GM18517 (cell line): ENCODE measurements at regions not wholly inside any gene's neighbourhood (a gene's known extent, or its start where the extent isn't known, plus 50 kb on each side); places are given as distances from the start of the nearest gene placed in this dataset.

Experiments
- ATAC-seq: cut with Tn5 transposase; IDR thresholded peaks from one replicate; pipeline ENCODE4 v1.9.1; 2021; ENCODE audit warnings: mild to moderate bottlenecking, moderate library complexity; ENCODE audit not compliant: unreplicated experiment

DNA sequence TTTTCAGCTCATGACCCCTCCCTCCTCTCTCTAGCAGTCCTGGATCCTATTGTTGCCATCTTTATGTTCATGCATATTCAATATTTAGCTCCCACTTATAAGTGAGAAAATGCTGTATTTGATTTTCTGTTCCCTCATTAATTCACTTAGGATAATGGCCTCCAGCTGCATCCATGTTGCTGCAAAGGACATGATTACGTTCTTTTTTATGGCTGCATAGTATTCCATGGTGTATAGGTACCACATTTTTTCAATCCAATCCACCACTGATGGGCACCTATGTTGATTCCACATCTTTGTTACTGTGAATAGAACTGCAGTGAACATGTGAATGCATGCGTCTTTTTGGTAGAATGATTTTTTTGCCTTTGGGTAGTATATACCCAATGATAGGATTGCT is 188.4 kb downstream of the FOXL1 start:
- no peak for ATAC-seq

DNA sequence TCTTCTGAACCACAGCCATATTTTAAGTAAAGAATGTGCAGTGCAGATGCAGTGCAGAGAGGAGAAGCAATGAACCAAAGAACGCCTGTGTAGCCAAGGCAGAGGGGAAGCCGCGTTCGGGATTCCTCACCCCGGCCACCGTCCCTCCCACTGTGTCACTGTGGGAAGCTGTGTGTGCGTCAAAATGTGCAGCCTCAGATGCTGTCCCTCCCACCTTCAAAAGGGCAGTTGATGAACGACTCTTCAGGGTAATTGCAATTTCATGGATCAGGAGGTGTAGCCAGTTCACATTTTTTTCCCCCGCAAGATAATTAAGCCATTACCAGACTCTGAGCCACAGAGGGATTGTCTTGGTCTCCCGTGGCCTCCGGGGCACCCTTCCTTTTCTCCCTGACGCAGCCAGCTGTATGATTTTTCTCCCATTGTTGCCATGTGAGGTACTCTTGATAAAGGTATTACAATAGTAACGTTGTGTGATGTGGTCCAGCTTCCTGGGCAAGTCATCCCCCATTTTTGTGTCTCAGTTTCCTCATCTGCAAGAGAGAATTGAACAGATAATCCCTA is 190.0 kb downstream of the FOXL1 start:
- ATAC-seq = no peak

- ATAC-seq = no peak
These were observed 190.7 kb downstream of the FOXL1 start for GRCh38 chr16:86768999-86769398.

DNA sequence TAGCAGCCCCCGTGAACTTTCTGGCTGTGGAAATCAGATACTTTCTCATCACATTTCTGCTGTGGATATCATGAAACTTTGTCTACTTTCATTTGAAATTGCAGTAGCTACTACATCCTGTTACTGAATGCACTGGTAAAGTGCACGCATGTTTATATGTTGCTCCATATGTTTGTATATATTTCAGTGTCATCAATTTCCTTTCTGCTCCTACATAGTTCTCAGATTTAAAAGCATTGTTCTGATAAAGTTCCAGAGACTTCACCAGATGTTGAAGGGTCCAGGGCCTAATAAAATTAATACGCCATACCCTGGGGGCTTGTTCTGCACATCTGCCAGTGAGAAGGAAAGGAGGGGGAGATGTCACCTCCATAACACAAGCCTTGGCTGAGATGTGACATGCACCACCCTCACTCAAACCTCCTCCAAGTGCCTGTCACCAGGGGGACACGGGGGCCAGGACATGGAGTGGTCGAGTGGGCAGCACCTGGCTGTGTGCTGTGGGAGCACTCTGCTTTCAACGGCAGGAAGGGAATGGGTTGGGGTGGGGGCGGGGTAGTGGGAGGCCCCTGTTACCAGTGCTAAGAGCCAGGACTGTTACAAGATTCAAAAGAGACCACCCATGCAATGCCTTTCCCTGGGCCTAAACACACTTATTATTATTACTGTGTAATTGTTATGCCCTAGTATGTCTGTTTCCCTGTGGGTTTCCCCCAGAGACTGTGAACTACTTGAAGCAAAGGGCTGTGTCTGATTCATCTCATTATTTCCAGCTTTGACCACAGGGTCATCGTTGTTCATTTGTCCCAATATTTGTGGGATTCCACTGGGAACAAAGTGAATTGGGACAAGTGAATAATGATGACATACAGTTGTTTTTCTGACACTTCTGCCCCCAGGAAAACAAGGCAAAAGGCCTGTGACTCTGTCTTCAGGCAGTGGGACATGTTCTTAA is 193.4 kb downstream of the FOXL1 start:
- no peak for ATAC-seq

DNA sequence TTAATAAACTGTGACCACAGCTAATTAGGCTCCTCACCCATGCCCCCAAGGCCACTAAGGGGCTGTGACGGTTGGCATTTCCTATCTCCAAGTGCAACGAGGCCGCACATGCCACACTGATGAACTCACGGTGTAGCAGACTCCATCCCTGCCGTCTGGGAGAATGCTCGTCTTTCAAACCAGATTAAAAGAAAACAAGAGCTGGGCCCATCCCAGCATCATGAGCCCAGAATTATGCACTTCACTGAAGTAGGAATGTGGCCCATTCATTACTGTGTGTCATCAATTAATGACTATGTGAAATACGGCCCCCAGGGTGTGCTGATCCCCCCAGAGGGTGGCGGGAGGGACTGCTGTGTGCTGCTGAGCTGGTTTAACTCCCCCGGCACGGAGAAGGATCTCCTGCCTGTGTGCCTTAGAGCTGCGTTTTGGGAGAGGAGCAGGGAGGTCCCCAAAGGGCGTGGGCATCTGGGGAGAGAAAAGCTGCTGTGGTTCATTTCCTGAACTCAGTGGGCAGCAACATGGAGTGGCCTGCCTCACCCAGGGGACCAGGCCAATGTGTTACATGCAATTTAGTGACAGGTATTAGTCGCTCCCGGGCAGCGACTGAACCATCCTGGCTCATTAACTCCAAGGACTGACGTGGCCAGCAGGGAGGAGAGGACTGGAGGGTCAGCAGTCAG is 194.5 kb downstream of the FOXL1 start:
- no peak for ATAC-seq

DNA sequence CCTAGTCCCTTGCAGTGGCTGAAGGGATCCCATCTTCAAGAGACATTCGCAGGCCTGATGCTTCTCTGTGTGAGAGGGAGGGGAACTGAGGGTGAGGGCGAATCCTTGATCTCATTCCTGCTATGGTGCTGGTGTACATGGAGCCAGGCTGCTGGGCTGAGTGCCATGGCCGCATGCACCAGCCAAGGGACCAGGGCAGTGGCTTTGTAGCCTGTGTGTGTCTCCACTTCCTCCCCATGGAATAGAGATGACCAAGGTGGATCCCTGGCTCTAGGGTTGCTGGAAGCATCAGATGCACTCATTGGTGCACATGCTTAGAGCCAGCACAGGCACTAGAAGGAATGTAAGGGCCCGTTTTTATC is 195.0 kb downstream of the FOXL1 start:
- no peak for ATAC-seq

DNA sequence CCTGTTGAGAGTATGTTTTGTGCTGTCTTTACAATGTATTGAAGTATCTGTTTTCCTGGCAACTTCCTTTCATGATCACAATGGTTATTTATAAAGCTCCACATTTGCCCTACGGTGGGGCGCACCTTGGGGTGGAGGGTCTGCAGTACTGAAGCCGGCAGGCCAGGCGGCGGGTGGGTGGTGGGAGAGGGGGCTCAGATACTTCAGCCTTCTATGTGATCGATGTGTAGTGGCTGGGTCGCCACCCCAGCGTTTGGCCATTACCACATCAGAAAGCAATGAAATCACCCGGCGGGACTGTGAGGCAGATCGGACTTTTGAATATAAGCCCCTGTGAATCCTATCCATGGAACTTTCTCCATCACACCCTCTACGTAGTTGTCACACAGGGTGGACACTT is 196.6 kb downstream of the FOXL1 start:
- ATAC-seq = no peak

- no peak for ATAC-seq
These were observed 197.2 kb downstream of the FOXL1 start for GRCh38 chr16:86775511-86775921.

GRCh38 chr16:86777381-86777946 is 199.1 kb downstream of the FOXL1 start:
- ATAC-seq = no peak

DNA sequence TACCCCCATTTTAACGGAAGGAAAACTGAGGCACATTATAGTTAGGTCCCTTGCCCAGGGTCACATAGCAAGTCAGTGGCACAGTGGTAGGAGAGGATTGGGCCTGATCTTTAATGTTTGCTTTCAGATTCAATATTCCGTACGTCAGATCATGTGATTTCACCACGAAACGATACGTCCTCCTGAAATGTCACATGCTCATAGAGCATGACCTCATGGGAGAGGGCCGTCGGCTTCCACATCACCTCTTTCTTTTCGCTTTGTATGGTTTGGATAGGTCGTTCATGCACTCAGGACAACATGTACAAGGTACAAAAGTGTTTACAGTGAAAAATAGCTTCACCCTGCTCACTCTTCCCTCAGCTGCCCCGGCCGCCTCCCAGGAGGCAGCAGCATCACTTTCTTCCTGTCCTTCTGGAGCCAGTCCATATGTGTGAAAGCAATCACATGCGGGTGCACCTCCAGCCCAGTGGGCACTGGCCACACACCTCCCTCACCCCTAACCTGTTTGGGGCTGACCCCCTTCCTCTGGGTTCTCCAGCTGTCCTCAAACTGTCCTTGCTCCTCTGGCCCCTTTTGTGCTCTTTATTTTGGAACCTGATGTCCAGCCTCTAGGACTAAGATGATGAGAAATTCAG is 199.9 kb downstream of the FOXL1 start:
- ATAC-seq = no peak

DNA sequence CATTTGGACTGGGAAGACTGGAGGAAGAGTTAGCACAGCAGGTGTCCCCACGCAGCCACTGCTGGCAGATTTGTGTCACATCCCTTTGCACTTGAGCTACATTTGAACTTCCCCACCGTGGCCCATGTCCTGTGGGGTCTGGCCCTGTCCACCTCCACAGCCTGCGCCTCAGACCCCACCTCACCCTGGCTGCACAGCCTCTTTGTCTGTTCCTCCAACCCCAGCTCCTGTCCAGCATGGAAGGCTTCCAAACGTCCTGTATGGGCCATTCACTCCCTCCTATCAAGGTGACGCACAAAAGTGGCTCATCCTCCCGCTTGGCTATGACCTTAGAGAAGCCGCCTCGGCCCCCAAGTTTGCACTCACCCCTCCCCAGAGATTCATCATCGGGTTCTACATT is 200.6 kb downstream of the FOXL1 start:
- ATAC-seq = no peak

DNA sequence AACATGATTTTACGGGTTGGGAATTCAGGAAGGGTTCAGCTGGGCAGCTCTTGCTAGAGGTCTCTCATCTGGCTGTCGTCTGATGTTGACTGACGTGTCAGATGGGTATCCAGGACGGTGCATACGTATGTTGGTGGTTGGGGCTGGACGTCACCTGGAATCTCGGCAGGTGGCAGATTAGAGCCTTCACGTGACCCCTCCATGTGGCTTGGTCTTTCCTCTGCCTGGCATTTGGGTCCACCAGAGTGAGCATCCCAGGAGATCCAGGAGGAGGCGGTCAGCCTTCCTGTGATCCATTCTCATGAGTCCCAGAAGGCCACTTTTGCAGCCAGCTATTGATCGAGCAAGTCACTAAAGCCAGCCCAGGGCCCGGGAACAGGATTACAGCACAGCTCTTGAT is 202.7 kb downstream of the FOXL1 start:
- no peak for ATAC-seq

DNA sequence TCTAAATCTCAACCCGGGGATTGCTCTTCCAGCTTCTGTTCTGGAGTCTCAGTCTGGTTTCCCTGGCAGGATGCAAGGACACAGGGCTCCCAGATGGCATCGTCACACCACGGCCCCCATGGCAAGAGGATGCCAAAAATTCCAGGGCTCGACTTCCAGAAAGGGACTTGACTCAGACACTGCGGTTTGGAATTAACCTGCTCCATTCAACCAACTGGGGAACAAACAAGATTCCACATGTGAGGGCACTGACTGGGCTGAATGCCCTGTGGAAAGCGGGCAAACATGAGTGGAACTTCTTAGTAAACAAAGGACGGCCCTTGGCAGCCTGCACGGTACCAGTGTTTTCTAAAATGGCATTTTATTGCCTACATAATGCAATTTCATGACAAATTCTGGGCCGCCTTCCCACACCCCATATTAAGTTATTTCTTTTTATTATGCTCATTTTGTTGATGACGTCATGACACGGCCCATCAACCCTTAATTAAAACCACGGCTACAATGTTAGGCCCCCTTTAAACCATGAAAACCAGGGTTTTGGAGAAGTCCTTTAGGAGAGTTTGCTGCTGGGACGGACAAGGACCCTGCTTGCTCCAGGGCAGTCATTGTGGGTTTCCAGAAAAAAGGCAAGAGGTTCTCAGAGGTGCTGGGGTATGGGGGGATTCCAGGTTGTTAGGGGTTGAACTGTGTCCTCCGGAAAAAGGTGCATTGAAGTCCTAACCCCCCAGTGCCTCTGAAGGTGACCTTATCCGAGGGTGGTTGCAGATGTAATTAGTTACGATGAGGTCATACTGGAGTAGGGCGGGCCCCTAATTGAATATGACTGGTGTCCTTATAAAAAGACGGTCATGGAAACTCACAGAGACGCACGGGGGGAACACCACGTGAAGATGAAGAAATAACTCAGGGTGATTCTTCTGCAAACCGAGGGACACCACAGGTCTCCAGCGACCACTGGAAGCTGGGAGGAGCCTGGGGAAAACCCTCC is 205.6 kb downstream of the FOXL1 start:
- ATAC-seq = no peak

- ATAC-seq = no peak
These were observed 208.0 kb downstream of the FOXL1 start for GRCh38 chr16:86786338-86786737.

- ATAC-seq = no peak
These were observed 208.6 kb downstream of the FOXL1 start for GRCh38 chr16:86786994-86787393.

DNA sequence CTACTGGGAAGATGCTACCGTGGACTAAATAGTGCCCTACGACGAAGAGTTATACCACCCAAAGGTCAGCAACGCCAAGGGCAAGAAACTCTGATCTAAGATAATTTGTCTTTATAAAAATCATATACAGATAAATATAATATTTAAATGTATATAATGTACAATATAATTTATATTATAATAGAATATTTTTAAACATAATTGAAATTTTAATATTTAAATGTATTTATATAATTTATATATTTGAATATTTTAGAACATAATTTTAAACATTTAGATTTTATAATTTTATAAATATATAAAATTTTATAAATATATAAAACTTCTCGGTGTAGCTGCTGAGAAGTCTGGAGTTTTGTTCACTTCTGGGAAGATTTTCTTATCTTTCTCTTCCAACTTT is 209.2 kb downstream of the FOXL1 start:
- ATAC-seq = no peak

GRCh38 chr16:86789621-86790051 is 211.3 kb downstream of the FOXL1 start:
- no peak for ATAC-seq

- no peak for ATAC-seq
These were observed 213.1 kb downstream of the FOXL1 start for GRCh38 chr16:86791287-86792035.

- no peak for ATAC-seq
These were observed 216.0 kb downstream of the FOXL1 start for GRCh38 chr16:86794216-86794864.
